ENCODE measurements at regions not wholly inside any gene's neighbourhood (a gene's known extent, or its start where the extent isn't known, plus 50 kb on each side); places are given as distances from the start of the nearest gene placed in this dataset.

GRCh38 chr6:74872754-74873476, 332.9 kb downstream of the COL12A1 start:
- no peak overlapping the region for H3K4me3 ChIP-seq (ENCODE audit: low read depth, low read length, poor library complexity, severe bottlenecking)
- no peaks in the 10 kb centered on the region for H3K9me3 ChIP-seq (ENCODE audit: low read length)
- no peaks in the 10 kb centered on the region for H3K79me2 ChIP-seq (ENCODE audit: insufficient read depth, low read depth, low read length)
- no peak for DNase-seq (ENCODE audit: low spot score)
- H3K36me3 ChIP-seq (ENCODE audit: insufficient read depth, low read length) = no peaks in the 10 kb centered on the region
- TF ChIP-seq EZH2phosphoT487 (IDR thresholded peaks at IDR 0.05; ENCODE audit: borderline replicate concordance, low read depth, low read length) = no peak
- TF ChIP-seq, protein P1, sequence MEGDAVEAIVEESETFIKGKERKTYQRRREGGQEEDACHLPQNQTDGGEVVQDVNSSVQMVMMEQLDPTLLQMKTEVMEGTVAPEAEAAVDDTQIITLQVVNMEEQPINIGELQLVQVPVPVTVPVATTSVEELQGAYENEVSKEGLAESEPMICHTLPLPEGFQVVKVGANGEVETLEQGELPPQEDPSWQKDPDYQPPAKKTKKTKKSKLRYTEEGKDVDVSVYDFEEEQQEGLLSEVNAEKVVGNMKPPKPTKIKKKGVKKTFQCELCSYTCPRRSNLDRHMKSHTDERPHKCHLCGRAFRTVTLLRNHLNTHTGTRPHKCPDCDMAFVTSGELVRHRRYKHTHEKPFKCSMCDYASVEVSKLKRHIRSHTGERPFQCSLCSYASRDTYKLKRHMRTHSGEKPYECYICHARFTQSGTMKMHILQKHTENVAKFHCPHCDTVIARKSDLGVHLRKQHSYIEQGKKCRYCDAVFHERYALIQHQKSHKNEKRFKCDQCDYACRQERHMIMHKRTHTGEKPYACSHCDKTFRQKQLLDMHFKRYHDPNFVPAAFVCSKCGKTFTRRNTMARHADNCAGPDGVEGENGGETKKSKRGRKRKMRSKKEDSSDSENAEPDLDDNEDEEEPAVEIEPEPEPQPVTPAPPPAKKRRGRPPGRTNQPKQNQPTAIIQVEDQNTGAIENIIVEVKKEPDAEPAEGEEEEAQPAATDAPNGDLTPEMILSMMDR (conservative IDR thresholded peaks at IDR 0.05; ENCODE audit: low read length) = 0 out of 2 replicates have a peak, but pooled peaks have one; percentile 30
- ChIA-PET POLR2A (no interaction called here), CTCF (ENCODE audit: unreplicated experiment) (no interaction called here)
- intact Hi-C loops (cut with micrococcal nuclease; ENCODE audit: unreplicated experiment) = no loop called here
- H3K4me2 ChIP-seq (ENCODE audit: low read length) = no peak overlapping the region
- H2AFZ ChIP-seq (ENCODE audit: low read length) = no peak overlapping the region
- H3K4me1 ChIP-seq (ENCODE audit: insufficient read depth, low read length, poor library complexity, severe bottlenecking) = no peaks in the 10 kb centered on the region
- H3K9me2 ChIP-seq (ENCODE audit: insufficient read depth, low read length) = no peaks in the 10 kb centered on the region
- BruUV-seq (replicated peaks) = no TSS peak
- H4K20me1 ChIP-seq (ENCODE audit: insufficient read depth, low read length) = no peaks in the 10 kb centered on the region
- no peak overlapping the region for H3K27ac ChIP-seq (ENCODE audit: low read depth, low read length, poor library complexity, severe bottlenecking)

GRCh38 chr6:74871757-74872156, 334.1 kb downstream of the COL12A1 start:
- Histone ChIP-seq H3K9me3 (ENCODE audit: low read length) (no peaks in the 10 kb centered on the region), H3K4me3 (ENCODE audit: low read depth, low read length, poor library complexity, severe bottlenecking) (no peak overlapping the region), H4K20me1 (ENCODE audit: insufficient read depth, low read length) (no peaks in the 10 kb centered on the region), H3K36me3 (ENCODE audit: insufficient read depth, low read length) (no peaks in the 10 kb centered on the region), H3K4me2 (ENCODE audit: low read length) (no peak overlapping the region), H3K9me2 (ENCODE audit: insufficient read depth, low read length) (no peaks in the 10 kb centered on the region), H3K4me1 (ENCODE audit: insufficient read depth, low read length, poor library complexity, severe bottlenecking) (no peaks in the 10 kb centered on the region), H2AFZ (ENCODE audit: low read length) (no peak overlapping the region), H3K79me2 (ENCODE audit: insufficient read depth, low read depth, low read length) (no peaks in the 10 kb centered on the region), H3K27ac (ENCODE audit: low read depth, low read length, poor library complexity, severe bottlenecking) (no peak overlapping the region)
- CTCF ChIA-PET (ENCODE audit: unreplicated experiment) = no interaction called here
- POLR2A ChIA-PET = no interaction called here
- BruUV-seq (replicated peaks) = no TSS peak
- intact Hi-C loops (cut with micrococcal nuclease; ENCODE audit: unreplicated experiment) = no loop called here
- TF ChIP-seq, protein P1 (conservative IDR thresholded peaks at IDR 0.05; ENCODE audit: low read length) = no peak
- DNase-seq (ENCODE audit: low spot score) = no peak

DNA sequence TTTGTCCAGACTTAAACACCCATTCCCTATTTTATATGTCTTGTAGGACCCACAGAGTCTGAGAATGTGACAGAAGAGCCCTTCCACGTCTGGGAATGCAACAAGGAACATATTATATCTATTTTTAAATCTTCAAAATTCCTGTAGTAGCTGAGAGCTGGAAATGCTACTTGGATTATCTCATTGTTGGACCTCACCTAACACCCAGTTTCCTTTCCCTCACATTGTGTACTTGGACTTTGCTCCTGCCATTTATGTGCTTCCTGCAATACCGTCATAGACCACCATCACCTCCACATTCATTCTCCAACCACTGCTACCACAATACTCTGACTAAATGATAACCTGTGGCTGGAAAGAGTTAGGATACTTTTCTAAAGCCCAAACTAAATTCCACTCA, 335.4 kb downstream of the COL12A1 start:
- BruUV-seq (replicated peaks) = no TSS peak
- Histone ChIP-seq H3K79me2 (ENCODE audit: insufficient read depth, low read depth, low read length) (no peaks in the 10 kb centered on the region), H2AFZ (ENCODE audit: low read length) (no peak overlapping the region), H4K20me1 (ENCODE audit: insufficient read depth, low read length) (no peaks in the 10 kb centered on the region), H3K27ac (ENCODE audit: low read depth, low read length, poor library complexity, severe bottlenecking) (no peak overlapping the region), H3K9me3 (ENCODE audit: low read length) (no peaks in the 10 kb centered on the region), H3K36me3 (ENCODE audit: insufficient read depth, low read length) (no peaks in the 10 kb centered on the region), H3K4me3 (ENCODE audit: low read depth, low read length, poor library complexity, severe bottlenecking) (no peak overlapping the region), H3K4me2 (ENCODE audit: low read length) (no peak overlapping the region), H3K4me1 (ENCODE audit: insufficient read depth, low read length, poor library complexity, severe bottlenecking) (no peaks in the 10 kb centered on the region), H3K9me2 (ENCODE audit: insufficient read depth, low read length) (no peaks in the 10 kb centered on the region)
- DNase-seq (ENCODE audit: low spot score) = no peak
- ChIA-PET CTCF (ENCODE audit: unreplicated experiment) (no interaction called here), POLR2A (interaction anchor here (0.6 kb wide), 3 partner anchors 12 to 113 kb away, joined by 3 read pairs; no protein-coding TSS in a partner anchor)
- TF ChIP-seq EZH2phosphoT487 (IDR thresholded peaks at IDR 0.05; ENCODE audit: borderline replicate concordance, low read depth, low read length) = no peak
- intact Hi-C loops (cut with micrococcal nuclease; ENCODE audit: unreplicated experiment) = no loop called here
